Stimulated activated CD8-positive, alpha-beta memory T cell treated with anti-CD3 and anti-CD28 coated beads, Interleukin-15, amount 100 ng/mL, for 4 hours (primary cell): ENCODE measurements at regions not wholly inside any gene's neighbourhood (a gene's known extent, or its start where the extent isn't known, plus 50 kb on each side); places are given as distances from the start of the nearest gene placed in this dataset.
"Not testable (repeated sequence)": the region's sequence is repeated elsewhere in the genome, so short reads cannot be mapped to it uniquely, and the experiment has no call there.

Experiments
- DNase-seq, 2 donors: peaks; one replicate each; pipeline ENCODE4 v3.0.0-alpha.2; 2020; ENCODE audit warnings: low read depth in 2 of 2

GRCh38 chr18:10141559-10141958, 227.7 kb downstream of the VAPA start:
- DNase-seq, result no peak

DNA sequence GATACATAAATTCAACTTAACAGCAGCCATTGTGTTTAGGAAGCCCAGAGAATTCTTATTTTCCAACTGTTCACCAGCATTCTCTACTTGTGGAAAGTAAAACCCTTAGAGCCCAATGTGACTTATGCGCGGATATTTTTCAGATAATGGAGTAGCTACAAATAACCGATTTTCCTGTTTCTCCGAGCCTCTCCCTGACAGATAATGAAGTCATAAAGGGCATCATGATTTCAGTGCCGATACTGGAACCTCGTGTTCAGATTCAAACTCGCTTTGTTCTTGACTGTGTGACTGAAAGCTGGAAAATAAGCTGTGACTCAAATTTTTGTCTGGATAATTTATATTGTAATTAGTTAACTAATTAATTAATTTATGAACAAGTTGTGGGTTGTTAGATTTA, 228.2 kb downstream of the VAPA start:
- no peak for DNase-seq

GRCh38 chr18:10142496-10143160, 228.8 kb downstream of the VAPA start:
- no peak for DNase-seq

GRCh38 chr18:10143596-10143995, 229.8 kb downstream of the VAPA start:
- DNase-seq, result no peak

DNA sequence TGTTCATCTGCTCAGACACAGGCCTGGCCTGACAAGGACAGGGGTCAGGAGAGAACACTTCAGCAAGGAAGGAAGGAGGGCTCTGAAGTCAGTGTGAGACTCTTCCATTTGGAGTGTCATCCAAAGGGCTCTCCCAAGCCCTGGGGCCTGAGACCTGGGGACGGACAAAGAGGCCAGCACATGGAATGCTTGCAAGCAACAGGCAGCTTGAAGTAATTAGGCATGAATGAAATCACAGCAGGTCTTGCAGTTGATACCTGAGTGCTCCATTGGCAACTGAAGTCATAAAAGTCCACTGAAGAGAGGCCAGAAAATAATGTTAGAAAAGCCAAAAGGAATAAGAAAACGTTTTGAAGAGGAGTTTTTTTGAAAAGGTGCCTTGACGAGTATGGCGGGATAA, 231.7 kb downstream of the VAPA start:
- DNase-seq, result no peak

GRCh38 chr18:10147226-10147625, 233.4 kb downstream of the VAPA start:
- DNase-seq, result no peak

- no peak for DNase-seq
Measured at GRCh38 chr18:10147752-10148151, 233.9 kb downstream of the VAPA start.

DNA sequence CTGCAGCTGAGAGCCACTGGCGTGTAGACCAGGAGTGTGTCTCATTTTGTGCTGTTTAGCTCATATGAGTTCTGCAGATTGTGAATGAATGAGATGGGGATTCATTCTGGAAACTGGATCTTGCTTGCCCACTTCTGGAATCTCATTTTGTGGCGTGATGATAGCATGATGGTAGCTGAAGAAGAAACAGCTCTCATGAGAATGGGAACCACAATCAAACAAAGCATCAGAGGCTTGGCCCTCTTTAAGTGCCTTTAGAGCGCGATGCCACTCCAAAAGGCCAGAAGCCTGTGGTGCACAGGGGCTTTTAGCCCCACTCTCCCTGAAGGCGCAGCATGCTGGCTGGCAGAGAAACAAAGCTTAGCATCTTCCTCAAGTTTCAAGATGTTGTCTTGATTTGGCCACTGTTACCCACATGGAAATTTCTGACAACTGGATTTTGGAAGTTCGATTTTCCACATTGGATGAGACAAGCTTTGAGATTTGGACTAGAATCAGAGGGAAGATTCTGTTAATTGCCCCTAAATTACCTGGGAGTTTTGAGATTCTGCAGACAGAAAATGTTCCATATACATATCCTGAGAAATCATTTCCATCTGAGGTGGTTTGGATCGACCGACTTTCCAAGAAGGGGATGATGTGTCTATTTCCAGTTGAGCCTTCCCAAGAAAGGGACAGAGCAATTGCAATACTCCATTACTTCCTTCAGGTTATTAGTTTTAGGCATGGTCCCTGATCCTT, 234.5 kb downstream of the VAPA start:
- DNase-seq, result no peak

DNA sequence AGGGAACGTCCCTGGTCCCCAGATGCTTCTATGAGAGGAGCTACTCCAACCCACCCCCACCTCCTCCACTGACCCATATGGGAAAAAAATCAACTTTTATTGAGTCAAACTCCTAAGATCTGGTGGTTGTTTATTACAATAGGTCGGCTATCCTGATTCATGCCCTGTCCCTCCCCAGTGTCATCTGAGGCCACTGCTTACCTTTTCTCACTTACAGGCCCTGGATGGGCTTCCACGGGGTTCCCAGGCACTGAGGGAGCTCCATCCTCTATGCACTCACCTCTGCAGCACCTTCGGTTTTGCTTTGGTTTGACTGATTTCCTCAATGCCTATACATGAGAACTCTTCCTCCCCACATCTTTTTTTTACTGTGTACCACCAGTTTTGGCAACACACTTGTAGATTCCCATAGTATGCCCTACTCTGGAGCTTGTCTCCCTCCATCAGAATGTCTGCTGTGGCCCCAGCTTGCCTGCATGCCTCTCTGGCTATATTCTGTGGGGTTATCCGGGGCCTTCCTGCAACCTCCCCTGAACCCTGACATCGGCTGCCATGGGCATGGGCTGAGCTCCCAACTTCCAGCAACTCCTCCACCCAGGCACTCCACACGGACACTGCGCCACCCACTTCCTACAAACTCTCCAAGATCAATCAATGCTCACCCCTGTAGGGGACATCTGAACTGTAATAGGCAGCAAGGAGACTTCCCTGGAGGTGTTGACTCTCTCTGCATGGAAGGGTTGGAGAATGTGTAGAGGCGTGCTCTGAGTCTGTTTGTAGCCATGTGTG, 236.1 kb downstream of the VAPA start:
- DNase-seq, result no peak

GRCh38 chr18:10150576-10150975, 236.8 kb downstream of the VAPA start:
- not testable (repeated sequence) for DNase-seq

GRCh38 chr18:10152475-10152874, 238.7 kb downstream of the VAPA start:
- no peak for DNase-seq

- no peak for DNase-seq
Measured at GRCh38 chr18:10153924-10154752, 240.3 kb downstream of the VAPA start.

DNA sequence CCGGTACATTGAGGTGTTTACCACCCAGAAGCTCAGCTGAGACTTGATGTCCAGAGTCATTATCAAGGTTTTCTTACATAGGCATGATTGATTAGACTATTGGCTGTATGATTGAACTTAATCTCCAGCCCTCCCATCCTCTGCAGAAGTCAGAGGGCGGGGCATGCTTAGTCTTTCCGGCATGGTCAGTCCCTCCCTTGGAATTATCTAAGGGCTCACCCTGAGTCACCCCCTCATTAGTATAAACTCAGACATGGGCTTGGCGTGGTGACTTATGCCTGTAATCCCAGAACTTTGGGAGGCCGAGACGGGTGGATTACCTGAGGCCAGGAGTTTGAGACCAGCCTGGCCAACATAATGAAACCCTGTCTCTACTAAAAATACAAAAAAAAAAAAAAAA, 243.9 kb downstream of the VAPA start:
- no peak for DNase-seq

DNA sequence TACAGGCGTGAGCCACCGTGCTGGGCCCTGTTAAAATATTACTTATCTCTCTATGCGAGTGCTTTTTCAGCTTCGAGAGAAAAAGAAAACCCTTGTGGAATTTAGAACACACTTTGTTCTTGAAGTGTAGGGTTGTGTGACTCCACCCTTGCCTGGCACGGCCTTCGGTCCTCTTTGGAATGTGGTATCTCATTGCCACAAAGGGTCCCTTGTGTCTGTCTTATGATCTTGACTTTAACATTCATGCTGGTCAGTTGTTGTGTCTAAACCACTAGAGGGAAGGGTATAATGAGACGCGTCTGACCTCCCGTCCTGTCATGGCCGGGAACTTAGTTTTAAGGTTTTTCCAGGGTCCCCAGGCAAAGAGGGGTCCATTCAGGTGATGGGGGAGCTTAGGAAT, 246.4 kb downstream of the VAPA start:
- no peak for DNase-seq

GRCh38 chr18:10161315-10161714, 247.5 kb downstream of the VAPA start:
- no peak for DNase-seq

- no peak for DNase-seq
Measured at GRCh38 chr18:10162340-10162739, 248.5 kb downstream of the VAPA start.

- no peak for DNase-seq
Measured at GRCh38 chr18:10164271-10165071, 250.7 kb downstream of the VAPA start.

DNA sequence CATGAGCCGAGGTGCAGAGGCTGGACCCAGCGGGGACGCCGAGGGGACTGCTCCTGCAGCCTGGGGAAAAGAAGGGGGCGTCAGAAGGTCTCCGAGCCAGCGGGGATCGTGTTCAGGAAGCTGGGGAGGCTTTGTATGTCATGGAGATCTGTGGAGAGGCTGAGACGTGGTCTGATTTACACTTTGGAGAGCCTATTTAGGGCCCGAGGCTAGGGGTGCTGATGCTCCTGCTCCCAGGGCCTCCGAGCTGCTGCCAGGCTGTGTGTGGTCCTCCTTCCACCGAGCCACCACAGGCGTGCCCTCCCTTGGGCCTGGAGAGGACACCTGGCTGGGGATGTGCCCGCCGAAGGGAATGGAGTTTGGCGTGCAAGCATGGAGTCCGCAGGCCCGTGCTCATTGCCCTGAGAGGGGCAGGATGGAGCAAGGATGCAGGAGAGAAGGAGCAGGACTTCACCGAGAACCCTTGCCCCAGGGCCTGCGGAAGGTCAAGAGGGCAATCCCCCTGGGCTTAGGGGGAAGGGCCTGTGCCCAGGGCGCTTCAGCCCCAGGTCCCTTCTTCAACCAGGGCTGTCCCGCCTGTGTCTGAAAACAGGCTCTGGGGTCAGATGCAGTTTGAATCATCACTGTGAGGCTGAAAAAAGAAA, 252.5 kb downstream of the VAPA start:
- no peak for DNase-seq

DNA sequence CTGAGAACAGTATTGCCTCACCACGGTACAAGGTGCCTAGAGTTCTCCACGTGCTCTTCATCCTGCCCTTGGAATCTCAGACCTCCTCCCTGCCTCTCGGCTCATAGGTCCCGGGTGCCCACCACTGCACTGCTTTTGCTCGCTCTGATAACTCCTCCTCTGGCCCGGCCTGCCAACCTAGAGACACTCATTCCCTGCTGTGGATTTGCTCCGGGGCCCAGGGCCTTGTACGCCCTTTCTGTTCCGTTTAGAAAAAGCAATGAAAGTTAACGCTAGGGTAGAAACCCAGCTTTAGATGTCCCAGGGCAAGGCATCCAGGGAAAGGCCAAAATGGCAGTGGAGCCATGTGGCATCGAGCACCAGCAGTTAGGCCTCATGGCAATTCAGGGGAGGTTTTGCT, 253.9 kb downstream of the VAPA start:
- no peak for DNase-seq

- DNase-seq, result no peak
Measured at GRCh38 chr18:10168477-10168876, 254.7 kb downstream of the VAPA start.
